HFFc6 (cell line): ENCODE measurements at regions not wholly inside any gene's neighbourhood (a gene's known extent, or its start where the extent isn't known, plus 50 kb on each side); places are given as distances from the start of the nearest gene placed in this dataset.

Experiments used
- DNase-seq: peaks from one replicate; pipeline ENCODE4 v3.0.0-alpha.2; 2018
- H3K27ac Mint-ChIP-seq: 2 replicates; pipeline ENCODE4 v1.8.0; 2020; ENCODE audit warnings: mild to moderate bottlenecking, mixed read lengths
- H3K27me3 Mint-ChIP-seq: 2 replicates; pipeline ENCODE4 v1.8.0; 2021; ENCODE audit warnings: mild to moderate bottlenecking, moderate library complexity, mixed read lengths; ENCODE audit not compliant: insufficient read depth
- H3K36me3 Mint-ChIP-seq: 2 replicates; pipeline ENCODE4 v1.8.0; 2021; ENCODE audit warnings: low read depth, mixed read lengths
- H3K4me1 Mint-ChIP-seq: 2 replicates; pipeline ENCODE4 v1.8.0; 2020; ENCODE audit warnings: low read depth, mixed read lengths
- H3K4me3 Mint-ChIP-seq: 2 replicates; pipeline ENCODE4 v1.8.0; 2020; ENCODE audit warnings: mild to moderate bottlenecking, moderate library complexity, mixed read lengths
- H3K9me3 Mint-ChIP-seq: 2 replicates; pipeline ENCODE4 v1.8.0; 2020; ENCODE audit warnings: mild to moderate bottlenecking, mixed read lengths
- CTCF ChIP-seq: fragments of 200-600 bp; sonication (generic); IDR thresholded peaks from 2 replicates; pipeline ENCODE4 v1.5.0; 2021; ENCODE audit warnings: antibody characterized with exemption, mild to moderate bottlenecking

- H3K27ac Mint-ChIP-seq: no peak overlapping the region
- peaks cover 10% of the 10 kb centered on the region; the same call in 1 of the 2 replicates for H3K4me1 Mint-ChIP-seq
These were observed 1701.5 kb upstream of the FLRT2 start for GRCh38 chr14:83828406-83828805.

GRCh38 chr14:83830316-83830715, 1699.6 kb upstream of the FLRT2 start:
- DNase-seq: no peak
- H3K27ac Mint-ChIP-seq: no peak overlapping the region
- H3K4me3 Mint-ChIP-seq: no peak overlapping the region
- no peaks in the 10 kb centered on the region for H3K27me3 Mint-ChIP-seq
- TF ChIP-seq CTCF: no peak
- peaks cover 9% of the 10 kb centered on the region for H3K9me3 Mint-ChIP-seq
- H3K4me1 Mint-ChIP-seq: peaks cover 10% of the 10 kb centered on the region; the same call in 1 of the 2 replicates
- H3K36me3 Mint-ChIP-seq: peaks cover 4% of the 10 kb centered on the region; the same call in 1 of the 2 replicates

More at GRCh38 chr14:83828406-83828805, 1701.5 kb upstream of the FLRT2 start:
- no peak for TF ChIP-seq CTCF
- H3K9me3 Mint-ChIP-seq: peaks cover 9% of the 10 kb centered on the region
- DNase-seq: no peak
- no peak overlapping the region for H3K4me3 Mint-ChIP-seq
- peaks cover 4% of the 10 kb centered on the region; the same call in 1 of the 2 replicates for H3K36me3 Mint-ChIP-seq
- H3K27me3 Mint-ChIP-seq: no peaks in the 10 kb centered on the region

GRCh38 chr14:83838226-83838625, 1691.7 kb upstream of the FLRT2 start:
- Mint-ChIP-seq H3K4me1 (no peaks in the 10 kb centered on the region), H3K4me3 (no peak overlapping the region), H3K27ac (no peak overlapping the region), H3K9me3 (peaks cover 10% of the 10 kb centered on the region; the same call in 1 of the 2 replicates), H3K36me3 (no peaks in the 10 kb centered on the region), H3K27me3 (peaks cover 1% of the 10 kb centered on the region; the same call in 1 of the 2 replicates)
- TF ChIP-seq CTCF: no peak
- no peak for DNase-seq

GRCh38 chr14:83842547-83842946, 1687.4 kb upstream of the FLRT2 start:
- H3K4me1 Mint-ChIP-seq: no peaks in the 10 kb centered on the region
- H3K36me3 Mint-ChIP-seq: no peaks in the 10 kb centered on the region
- peaks cover 14% of the 10 kb centered on the region for H3K9me3 Mint-ChIP-seq
- H3K27me3 Mint-ChIP-seq: no peaks in the 10 kb centered on the region
- H3K4me3 Mint-ChIP-seq: no peak overlapping the region
- DNase-seq: no peak
- no peak for TF ChIP-seq CTCF
- no peak overlapping the region for H3K27ac Mint-ChIP-seq

- no peaks in the 10 kb centered on the region for H3K36me3 Mint-ChIP-seq
- H3K4me1 Mint-ChIP-seq: no peaks in the 10 kb centered on the region
- TF ChIP-seq CTCF: no peak
- peaks cover 4% of the 10 kb centered on the region for H3K9me3 Mint-ChIP-seq
- H3K27me3 Mint-ChIP-seq: no peaks in the 10 kb centered on the region
- no peak overlapping the region for H3K27ac Mint-ChIP-seq
- H3K4me3 Mint-ChIP-seq: no peak overlapping the region
- no peak for DNase-seq
These were observed 1682.8 kb upstream of the FLRT2 start for GRCh38 chr14:83847102-83847501.

- H3K9me3 Mint-ChIP-seq: peaks cover 8% of the 10 kb centered on the region; the same call in 1 of the 2 replicates
- H3K4me1 Mint-ChIP-seq: no peaks in the 10 kb centered on the region
- no peak overlapping the region for H3K4me3 Mint-ChIP-seq
- H3K27me3 Mint-ChIP-seq: no peaks in the 10 kb centered on the region; the same call in 1 of the 2 replicates
- TF ChIP-seq CTCF: no peak
- H3K27ac Mint-ChIP-seq: no peak overlapping the region
- H3K36me3 Mint-ChIP-seq: no peaks in the 10 kb centered on the region
- no peak for DNase-seq
These were observed 1679.9 kb upstream of the FLRT2 start for GRCh38 chr14:83850092-83850491.
